ENCODE measurements at regions not wholly inside any gene's neighbourhood (a gene's known extent, or its start where the extent isn't known, plus 50 kb on each side); places are given as distances from the start of the nearest gene placed in this dataset.

DNA sequence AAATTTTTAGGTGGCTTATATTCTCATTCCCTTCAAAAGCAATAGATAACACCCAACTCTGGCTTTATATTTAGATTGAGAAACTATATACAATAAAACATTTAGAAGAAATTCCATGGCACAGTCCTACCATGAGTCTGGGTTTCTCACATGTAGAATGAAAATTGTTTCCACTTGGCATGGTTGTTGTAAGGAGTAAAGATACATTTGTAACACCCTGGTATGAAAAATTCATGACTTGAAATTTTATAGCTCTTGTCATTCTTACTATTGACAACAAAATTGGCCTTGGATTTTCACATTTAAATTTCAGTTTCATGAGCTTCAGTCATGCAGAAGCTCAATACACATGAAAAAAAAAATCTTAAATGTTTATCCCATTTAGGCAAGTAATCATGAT is 92.5 kb upstream of the CBLN2 start:
- Histone ChIP-seq H3K4me3 (no peak overlapping the region), H3K79me2 (ENCODE audit: low read depth) (no peaks in the 10 kb centered on the region), H3K9me2 (ENCODE audit: insufficient read depth) (no peaks in the 10 kb centered on the region), H3K4me1 (replicated peaks; ENCODE audit: insufficient read depth) (no peaks in the 10 kb centered on the region), H3K4me2 (no peak overlapping the region), H3F3A (ENCODE audit: insufficient read depth, low read depth) (no peaks in the 10 kb centered on the region), H3K27me3 (ENCODE audit: insufficient read depth, low read depth) (peaks cover 11% of the 10 kb centered on the region; the same call in 1 of the 2 replicates), H2AFZ (no peak overlapping the region), H4K20me1 (ENCODE audit: insufficient read depth) (0 out of 2 replicates have a peak, but pooled peaks cover 5% of the 10 kb centered on the region), H3K9me3 (ENCODE audit: insufficient read depth, low read depth) (0 out of 2 replicates have a peak, but pooled peaks cover 3% of the 10 kb centered on the region), H3K27ac (no peak overlapping the region), H3K36me3 (ENCODE audit: low read depth) (no peaks in the 10 kb centered on the region)
- POLR2A ChIA-PET (ENCODE audit: unreplicated experiment) = no interaction called here
- intact Hi-C loops (cut with micrococcal nuclease; ENCODE audit: unreplicated experiment) = no loop called here
- no TSS peak for BruUV-seq (replicated peaks)
- DNase-seq = no peak
- TF ChIP-seq, protein P1, sequence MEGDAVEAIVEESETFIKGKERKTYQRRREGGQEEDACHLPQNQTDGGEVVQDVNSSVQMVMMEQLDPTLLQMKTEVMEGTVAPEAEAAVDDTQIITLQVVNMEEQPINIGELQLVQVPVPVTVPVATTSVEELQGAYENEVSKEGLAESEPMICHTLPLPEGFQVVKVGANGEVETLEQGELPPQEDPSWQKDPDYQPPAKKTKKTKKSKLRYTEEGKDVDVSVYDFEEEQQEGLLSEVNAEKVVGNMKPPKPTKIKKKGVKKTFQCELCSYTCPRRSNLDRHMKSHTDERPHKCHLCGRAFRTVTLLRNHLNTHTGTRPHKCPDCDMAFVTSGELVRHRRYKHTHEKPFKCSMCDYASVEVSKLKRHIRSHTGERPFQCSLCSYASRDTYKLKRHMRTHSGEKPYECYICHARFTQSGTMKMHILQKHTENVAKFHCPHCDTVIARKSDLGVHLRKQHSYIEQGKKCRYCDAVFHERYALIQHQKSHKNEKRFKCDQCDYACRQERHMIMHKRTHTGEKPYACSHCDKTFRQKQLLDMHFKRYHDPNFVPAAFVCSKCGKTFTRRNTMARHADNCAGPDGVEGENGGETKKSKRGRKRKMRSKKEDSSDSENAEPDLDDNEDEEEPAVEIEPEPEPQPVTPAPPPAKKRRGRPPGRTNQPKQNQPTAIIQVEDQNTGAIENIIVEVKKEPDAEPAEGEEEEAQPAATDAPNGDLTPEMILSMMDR (conservative IDR thresholded peaks at IDR 0.05) = no peak
- no peak for TF ChIP-seq EZH2 (IDR thresholded peaks at IDR 0.05; ENCODE audit: low read depth)
- CTCF ChIA-PET = no interaction called here

DNA sequence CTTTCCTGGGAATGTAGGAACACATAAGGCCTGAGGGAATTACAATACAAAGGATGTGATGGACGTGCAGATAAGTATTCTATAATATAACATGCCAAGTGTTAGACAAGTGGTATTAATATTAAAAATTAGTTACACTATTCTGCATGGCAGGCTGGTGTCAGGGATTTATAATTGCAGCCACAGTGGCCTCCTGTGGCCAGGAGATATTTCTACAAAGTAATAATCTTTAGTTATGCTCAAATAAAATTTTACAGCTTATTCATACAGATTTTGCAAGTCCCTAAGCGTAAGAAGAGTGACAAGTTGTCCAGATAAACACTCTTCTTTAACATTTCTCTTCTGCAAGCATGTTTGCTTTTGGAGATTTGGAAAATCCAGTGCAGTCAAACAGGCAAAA is 90.4 kb upstream of the CBLN2 start:
- Histone ChIP-seq H3K27ac (no peak overlapping the region), H3K9me3 (ENCODE audit: insufficient read depth, low read depth) (0 out of 2 replicates have a peak, but pooled peaks cover 3% of the 10 kb centered on the region), H3F3A (ENCODE audit: insufficient read depth, low read depth) (no peaks in the 10 kb centered on the region), H3K36me3 (ENCODE audit: low read depth) (no peaks in the 10 kb centered on the region), H3K4me2 (no peak overlapping the region), H3K79me2 (ENCODE audit: low read depth) (no peaks in the 10 kb centered on the region), H3K9me2 (ENCODE audit: insufficient read depth) (no peaks in the 10 kb centered on the region), H3K27me3 (ENCODE audit: insufficient read depth, low read depth) (peaks cover 15% of the 10 kb centered on the region; the same call in 1 of the 2 replicates), H3K4me1 (replicated peaks; ENCODE audit: insufficient read depth) (no peaks in the 10 kb centered on the region), H2AFZ (no peak overlapping the region), H4K20me1 (ENCODE audit: insufficient read depth) (peaks cover 4% of the 10 kb centered on the region; the same call in 1 of the 2 replicates), H3K4me3 (no peak overlapping the region)
- POLR2A ChIA-PET (ENCODE audit: unreplicated experiment) = no interaction called here
- no peak for TF ChIP-seq EZH2 (IDR thresholded peaks at IDR 0.05; ENCODE audit: low read depth)
- TF ChIP-seq, protein P1 (conservative IDR thresholded peaks at IDR 0.05) = no peak; the same call in 1 of the 2 replicates
- intact Hi-C loops (cut with micrococcal nuclease; ENCODE audit: unreplicated experiment) = no loop called here
- CTCF ChIA-PET = no interaction called here
- no peak for DNase-seq
- no TSS peak for BruUV-seq (replicated peaks)

DNA sequence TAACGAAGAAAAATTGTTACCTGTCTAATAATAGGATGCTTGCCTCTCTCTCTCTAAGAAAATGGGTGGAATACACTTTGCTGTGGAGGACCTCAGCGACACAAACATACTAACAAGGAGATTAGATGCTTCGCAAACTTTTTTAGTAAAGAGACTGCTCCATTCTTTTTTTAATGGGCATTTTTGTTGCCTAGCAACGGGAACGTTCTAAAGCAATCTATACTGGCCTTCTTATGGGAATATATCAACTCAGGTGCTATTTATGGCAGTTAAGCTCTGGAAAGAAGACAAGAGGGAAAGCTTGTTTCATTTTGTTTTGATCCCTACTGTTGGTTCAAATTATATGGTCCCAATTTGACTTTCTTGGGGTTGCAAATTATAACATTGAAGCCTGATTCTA is 86.8 kb upstream of the CBLN2 start:
- ChIA-PET CTCF (no interaction called here), POLR2A (ENCODE audit: unreplicated experiment) (no interaction called here)
- no peak overlapping the region for H3K4me2 ChIP-seq
- no TSS peak for BruUV-seq (replicated peaks)
- no peaks in the 10 kb centered on the region; the same call in 1 of the 2 replicates for H4K20me1 ChIP-seq (ENCODE audit: insufficient read depth)
- no peak overlapping the region for H3K27ac ChIP-seq
- no peak overlapping the region for H3K4me3 ChIP-seq
- TF ChIP-seq EZH2 (IDR thresholded peaks at IDR 0.05; ENCODE audit: low read depth) = no peak
- TF ChIP-seq, protein P1 (conservative IDR thresholded peaks at IDR 0.05) = no peak
- no peak for DNase-seq
- no peaks in the 10 kb centered on the region for H3K9me3 ChIP-seq (ENCODE audit: insufficient read depth, low read depth)
- intact Hi-C loops (cut with micrococcal nuclease; ENCODE audit: unreplicated experiment) = no loop called here
- H3K9me2 ChIP-seq (ENCODE audit: insufficient read depth) = no peaks in the 10 kb centered on the region
- H3K79me2 ChIP-seq (ENCODE audit: low read depth) = no peaks in the 10 kb centered on the region
- no peaks in the 10 kb centered on the region for H3K4me1 ChIP-seq (replicated peaks; ENCODE audit: insufficient read depth)
- no peaks in the 10 kb centered on the region for H3F3A ChIP-seq (ENCODE audit: insufficient read depth, low read depth)
- peaks cover 15% of the 10 kb centered on the region; the same call in 1 of the 2 replicates for H3K27me3 ChIP-seq (ENCODE audit: insufficient read depth, low read depth)
- no peak overlapping the region for H2AFZ ChIP-seq
- H3K36me3 ChIP-seq (ENCODE audit: low read depth) = no peaks in the 10 kb centered on the region
